GM19467 (cell line): ENCODE measurements at regions not wholly inside any gene's neighbourhood (a gene's known extent, or its start where the extent isn't known, plus 50 kb on each side); places are given as distances from the start of the nearest gene placed in this dataset.
"Not testable (repeated sequence)": the region's sequence is repeated elsewhere in the genome, so short reads cannot be mapped to it uniquely, and the experiment has no call there.

ENCODE experiments used
- ATAC-seq: cut with Tn5 transposase; IDR thresholded peaks from one replicate; pipeline ENCODE4 v1.9.1; 2021; ENCODE audit warnings: mild to moderate bottlenecking, moderate library complexity; ENCODE audit not compliant: unreplicated experiment

DNA sequence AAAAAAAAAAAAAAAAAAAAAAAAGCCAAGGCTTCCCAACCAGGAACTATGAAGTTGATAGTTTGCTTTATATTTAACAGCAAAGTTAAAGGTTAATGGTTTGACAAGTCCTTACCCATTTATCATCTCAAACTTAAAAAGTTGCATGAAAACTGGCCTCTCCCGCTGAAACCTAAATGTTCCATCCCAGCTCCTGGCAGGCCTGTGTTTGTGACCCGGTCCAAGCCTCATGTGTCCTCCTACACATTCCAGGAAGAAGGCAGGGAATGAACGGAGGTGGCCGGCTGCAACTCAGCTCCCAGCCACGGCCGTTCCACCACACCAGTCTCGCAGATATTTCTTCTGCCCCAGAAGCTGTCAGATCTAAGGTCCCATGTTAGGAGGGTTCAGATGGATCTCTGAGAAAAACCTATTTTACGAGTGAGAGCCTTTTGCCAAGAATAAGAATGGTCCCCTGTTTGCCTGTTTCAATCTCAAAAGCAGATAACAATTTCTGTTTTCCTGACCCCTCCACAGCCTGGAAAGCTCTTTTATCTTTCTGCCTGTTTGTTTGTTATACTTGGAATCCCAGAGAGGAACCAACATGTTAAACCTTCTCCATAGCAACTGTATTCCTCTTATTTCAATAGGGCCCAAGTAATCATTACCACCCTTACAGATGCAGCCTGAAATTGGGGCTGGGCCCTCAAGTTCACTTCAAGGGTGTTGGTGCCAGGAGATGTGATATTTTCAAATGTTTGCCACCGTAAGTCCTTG lies 56.5 kb downstream of the KCTD12 start:
- no peak for ATAC-seq

DNA sequence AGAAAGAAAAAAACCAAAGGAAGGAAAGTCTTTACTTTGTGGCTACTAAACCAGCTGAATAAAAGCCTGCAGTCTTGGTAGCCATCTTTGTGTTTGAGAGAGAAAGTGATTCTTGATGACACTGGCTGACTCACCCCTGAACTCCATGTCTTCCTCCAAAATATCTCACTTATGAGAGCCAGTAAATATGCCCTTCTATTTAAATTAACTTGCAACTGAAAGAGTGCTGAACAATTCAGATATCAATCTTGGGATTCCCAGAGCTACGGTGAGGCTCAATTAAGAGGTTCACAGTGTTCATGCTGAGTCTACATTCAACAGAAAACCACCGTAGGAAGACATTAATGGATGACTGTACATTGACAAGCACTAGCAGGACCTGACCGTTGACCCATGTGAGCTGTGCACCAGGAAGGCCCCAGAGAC lies 57.9 kb downstream of the KCTD12 start:
- no peak for ATAC-seq

DNA sequence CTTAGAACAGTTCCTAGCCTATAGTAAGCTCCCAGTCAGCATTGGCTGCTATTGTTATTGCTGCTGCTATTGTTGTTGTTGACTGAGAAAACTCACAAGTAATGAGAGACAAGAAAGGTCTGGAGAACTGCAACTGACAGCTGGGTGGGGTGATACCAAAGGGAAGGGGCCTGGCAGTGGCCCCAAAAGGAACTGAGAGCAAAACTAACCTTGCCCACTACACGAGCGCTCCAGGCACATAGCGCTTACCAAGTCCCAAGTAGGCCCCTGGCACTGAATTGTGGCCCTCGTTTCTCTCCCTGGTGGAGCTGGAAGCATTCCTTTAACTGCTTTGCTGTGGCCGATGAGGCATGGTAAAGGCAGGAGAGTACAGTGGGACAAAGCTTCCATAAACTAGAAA lies 59.7 kb downstream of the KCTD12 start:
- no peak for ATAC-seq

DNA sequence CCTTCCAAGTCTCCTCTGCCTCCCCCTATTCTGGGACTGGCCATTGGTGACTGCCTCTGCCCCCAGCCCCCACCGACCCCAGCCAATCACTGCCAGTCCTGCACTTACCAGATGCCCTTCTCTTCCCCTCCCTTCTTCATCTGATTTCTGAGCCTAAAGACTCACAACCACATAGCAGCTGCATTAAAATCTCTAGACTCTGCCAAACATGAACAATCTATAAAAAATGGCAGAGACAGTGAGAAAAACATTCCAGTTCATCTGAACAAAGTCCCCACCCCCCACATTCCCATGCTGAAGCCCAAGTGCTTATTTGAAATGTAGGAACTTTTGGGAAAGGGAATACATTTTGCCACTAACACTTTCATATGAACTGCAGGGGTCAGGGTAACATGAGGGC lies 60.8 kb downstream of the KCTD12 start:
- no peak for ATAC-seq

DNA sequence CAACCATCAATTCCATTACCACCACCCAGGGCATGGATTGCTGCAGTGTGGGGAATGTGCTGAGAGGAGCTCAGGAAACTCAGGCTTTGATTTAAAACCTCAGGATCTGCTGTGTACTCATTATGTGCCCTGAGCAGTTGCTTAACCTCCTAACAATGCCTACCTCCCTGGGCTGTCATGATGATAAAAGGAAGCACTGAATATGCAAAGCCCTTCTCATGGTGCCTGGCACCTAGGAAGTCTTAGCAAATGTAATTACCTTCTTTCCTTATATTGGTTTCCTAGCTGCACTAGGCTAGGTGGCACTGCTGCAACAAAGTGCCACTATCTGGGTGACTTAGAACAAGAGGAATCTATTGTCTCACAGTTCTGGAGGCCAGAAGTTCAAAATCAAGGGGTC lies 62.2 kb downstream of the KCTD12 start:
- no peak for ATAC-seq

DNA sequence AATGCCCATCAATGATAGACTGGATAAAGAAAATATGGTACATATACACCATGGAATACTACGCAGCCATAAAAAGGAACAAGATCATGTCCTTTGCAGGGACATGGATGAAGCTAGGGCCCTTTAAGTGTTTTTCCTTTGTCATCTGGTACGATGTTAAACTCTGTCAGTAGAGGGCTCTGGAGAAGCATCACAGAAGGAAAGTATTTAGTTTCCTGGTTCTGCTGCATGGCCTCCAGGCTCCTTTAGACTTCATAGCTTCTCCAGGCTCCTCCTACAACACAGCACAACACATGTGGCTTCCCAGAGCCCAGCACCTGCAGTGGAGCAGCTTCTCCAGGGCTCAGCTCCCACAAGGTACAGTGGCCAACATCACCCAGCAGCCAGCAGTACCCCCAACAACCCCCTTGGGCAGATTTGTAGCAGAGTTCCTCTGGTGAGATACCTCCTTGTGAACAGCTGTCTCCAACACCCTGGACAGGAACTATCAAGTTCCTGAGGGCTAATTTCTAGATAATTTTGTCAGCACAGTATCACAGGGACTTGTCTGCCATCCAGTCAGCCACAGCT lies 63.4 kb downstream of the KCTD12 start:
- peak; percentile 50 for ATAC-seq

DNA sequence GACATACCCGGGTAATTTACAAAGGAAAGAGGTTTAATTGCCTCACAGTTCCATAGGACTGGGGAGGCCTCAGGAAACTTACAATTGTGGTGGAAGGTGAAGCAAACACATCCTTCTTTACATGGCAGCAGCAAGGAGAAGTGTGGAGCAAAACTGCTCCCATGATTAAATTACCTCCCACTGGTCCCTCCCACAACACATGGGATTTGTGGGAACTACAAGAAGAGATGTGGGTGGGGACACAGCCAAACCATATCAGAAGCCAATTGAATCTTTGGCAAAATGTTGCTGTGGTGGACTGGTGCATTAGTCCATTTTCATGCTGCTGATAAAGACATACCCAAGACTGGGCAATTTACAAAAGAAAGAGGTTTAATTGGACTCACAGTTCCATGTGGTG lies 65.0 kb downstream of the KCTD12 start:
- not testable (repeated sequence) for ATAC-seq

DNA sequence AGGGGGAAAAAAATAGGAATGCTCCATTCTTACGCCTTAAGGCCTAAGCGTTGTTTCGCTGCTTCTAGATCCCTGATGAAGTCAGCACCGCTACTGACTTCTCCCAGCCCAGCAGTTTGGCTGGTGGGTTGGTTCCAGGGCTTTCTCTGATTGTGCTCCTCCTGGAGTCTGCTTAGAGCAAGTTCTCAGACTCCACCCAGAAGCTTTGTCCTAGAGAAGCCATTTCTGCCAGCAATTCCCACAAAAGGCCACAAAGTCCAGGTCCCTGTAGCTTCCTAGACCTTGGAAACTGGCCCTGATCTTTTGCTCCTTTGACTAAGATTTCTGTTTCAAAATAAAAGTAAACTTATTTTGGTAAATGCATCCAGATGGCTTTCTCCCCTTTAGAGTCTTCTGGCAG lies 65.4 kb downstream of the KCTD12 start:
- no peak for ATAC-seq

DNA sequence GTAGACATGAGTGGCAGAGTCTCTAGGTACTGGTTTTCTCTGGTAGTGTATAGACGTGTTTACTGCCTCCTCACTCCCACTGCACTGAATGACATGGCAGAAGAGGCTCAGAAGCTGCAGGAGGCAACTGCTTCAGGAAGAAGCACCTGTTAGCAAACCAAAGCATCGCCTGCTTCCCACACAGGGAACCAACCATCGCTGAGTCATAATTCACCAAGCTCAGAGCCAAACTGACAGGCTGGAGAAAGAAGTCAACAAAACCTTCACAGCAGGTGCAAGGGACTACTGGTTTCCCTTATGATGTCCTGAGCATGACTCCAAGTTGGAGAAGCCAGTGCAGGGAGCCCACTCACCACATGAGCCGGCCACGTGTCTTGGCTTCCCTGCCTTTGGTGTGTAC lies 69.8 kb downstream of the KCTD12 start:
- ATAC-seq, result no peak

DNA sequence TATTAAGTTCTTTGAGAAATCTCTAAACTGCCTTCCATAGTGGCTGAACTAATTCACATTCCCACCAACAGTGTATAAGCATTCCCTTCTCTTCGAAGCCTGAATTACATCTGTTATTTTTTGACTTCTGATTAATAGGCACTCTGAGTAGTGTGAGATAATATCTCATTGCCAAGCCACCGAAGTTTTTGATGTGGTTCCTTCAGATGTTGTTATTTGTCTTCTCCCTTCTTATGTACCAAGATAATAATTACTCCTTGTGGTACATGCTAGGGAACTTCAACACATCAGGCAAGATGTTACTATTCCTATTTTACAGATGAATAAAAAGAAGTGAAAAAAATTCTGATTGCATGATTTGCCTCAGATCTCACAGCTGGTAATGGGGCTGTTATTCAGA lies 70.9 kb downstream of the KCTD12 start:
- no peak for ATAC-seq

DNA sequence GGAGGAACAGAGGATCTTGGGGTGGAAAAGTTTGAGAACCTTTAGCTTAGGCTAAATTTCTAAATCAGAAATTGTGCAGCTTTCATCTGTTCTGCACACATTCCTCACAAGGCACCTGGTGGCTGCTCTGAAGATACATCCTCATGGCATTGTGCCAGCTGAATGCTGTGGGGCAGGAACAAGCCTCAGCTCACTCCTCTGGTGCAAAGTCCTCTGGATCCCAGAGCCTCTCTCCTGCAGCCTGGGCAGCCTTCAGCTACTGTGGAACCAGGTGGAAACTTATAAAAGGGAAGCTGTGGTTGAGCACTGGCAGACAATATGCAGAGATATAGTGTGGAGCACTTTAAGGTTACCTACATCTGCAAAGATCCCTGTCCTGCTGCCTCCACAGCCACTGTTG lies 72.3 kb downstream of the KCTD12 start:
- ATAC-seq, result no peak

DNA sequence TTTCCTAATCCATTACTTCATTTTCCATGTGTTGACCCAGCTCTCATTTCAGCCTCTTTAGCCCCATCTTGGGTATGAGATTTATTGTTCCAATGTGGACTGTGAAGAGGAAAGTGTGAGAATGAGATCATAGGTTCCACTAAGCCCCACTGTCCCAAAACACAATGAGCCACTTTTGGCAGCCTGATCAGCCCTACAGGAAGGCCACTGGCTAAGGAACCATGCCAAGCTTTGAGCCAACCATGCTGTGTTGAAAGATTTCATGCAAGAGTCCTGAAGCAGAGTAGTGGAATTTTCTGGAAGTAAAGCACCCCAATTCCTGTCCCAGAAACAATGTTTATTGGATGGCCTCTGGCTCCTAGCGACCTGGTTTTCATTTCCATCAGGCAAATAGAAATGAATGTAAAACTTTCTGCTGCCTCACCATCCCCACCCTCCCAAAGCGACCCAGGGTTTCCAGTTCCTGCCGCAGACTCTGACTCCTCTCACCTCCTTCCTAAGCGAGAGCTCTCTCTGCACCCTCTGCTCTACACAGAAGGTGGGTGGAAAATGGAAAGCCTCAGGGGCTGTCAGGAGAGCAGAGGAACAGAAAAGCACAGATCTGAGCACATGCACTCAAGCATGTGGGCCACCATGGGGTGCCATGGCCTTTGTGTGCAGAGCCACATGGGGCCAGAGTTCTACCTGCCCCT lies 73.1 kb downstream of the KCTD12 start:
- ATAC-seq, result no peak

DNA sequence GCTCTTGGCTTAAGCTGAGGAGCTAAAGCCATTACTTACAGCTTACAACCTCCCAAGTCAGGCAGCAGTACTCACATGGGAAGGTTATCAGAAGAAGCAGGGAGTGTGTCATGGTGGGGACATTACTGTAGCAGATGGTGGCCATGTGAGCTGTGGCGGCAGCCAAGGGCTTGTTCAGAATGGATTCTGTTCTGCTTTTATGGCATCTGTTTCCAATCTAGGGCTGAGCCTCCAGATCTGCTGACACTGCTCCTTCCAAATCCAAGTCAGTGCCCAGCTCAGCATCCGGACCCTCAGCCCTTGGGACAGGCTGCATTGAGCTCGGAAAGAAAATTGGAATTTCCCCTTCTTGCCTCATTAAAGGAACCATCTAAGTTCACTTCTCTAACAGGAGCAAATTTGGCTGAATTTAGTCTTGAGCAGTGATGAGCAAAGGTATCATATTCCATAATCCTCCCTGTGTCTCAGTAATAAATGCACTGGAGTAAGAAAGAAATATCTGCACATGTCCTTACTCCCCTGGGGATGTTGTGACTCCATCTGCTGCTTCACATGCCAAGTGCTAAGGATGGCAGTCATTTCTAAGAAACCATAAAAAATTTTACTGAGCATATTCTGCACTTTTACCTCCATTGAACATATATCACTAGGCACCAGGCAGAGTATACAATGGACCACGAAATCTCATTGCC lies 73.9 kb downstream of the KCTD12 start:
- no peak for ATAC-seq

DNA sequence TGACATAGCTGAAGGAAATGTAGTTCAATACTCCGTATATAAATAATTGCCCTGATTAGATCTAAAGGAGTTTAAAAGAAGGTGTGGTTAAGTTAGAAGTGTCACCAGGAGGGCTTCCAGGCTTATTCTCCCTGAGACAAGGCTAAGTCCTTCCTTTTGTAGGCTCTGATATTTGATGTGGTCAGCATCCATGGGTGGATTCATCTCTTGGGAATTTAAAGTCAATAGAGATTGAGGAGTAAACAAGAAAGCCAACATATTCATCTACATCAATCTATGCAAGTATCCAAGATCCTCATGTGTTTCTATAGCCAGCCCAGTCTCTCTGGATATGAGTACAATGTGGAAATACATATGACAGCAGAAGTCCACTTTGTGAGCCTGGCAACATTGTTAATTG lies 76.8 kb downstream of the KCTD12 start:
- ATAC-seq, result no peak

DNA sequence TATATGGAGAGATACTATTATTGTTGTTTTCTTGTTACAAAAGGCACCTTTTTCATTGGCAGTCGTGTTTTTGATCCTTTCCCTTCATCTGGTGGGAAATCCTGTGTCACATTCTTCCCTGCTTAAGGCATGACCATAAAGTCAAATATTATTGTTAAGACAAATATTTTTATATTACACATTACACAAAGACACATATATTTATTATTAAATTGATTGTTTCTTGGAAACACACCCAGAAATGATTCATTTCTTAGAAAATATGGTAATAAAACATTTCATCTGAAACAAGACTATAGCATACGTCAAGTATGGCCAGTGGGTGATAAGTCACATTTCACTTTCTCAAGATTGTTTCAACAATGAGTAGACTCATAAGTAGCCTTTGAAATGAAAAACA lies 77.3 kb downstream of the KCTD12 start:
- ATAC-seq, result no peak

DNA sequence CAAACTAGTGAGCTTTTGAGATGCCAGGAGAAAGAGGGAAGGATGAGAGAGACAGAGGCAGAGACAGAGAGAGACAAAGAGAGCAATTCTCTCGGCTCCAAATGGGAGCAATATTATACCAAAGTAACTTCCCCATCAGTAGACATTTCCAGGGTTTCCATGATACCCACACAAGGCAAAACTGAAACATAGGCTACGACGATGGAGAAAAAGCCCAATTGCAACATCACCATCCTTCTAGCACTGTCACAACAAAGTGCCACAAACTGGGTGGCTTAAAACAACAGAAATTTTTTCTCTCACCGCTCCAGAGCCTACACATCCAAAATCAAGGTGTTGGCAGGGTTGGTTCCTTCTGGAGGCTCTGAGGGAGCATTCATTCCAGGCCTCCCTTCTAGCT lies 81.4 kb downstream of the KCTD12 start:
- ATAC-seq, result no peak

DNA sequence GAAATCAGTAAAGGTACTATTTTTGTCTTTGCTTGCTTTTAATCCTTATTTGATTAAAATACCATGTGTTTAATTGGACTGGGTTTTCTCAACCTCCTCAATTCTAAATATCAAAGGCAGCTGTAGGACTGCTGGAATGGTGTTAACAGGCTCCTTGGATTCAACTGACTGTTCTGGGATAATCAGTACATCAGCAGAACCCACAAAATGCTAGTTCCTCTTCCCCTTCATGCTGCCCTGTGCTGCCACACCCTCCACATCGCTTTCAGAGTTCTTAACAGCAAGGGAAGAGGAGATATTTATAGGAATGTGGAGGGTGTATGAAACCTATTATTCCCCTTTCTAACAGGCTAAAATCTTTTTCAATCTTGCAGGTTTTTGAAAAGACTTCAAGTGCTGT lies 82.4 kb downstream of the KCTD12 start:
- no peak for ATAC-seq

DNA sequence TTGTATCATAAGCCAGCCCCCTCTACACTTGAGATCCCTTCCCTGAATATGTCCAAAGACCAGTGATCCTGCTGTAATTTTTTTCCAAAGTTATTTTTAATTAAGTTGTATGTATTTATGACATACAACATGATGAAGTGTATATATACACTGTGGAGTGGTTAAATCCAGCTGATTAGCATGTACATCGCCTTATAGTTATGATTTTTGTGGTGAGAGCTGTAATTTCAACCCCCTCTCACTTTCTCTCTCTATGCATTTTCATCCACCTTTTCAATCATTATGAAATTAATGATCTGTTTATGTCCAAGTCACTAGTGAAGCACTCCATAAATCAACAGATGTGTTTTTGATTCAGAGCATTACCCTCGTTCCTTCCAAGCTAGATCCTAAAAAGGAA lies 85.3 kb downstream of the KCTD12 start:
- no peak for ATAC-seq

DNA sequence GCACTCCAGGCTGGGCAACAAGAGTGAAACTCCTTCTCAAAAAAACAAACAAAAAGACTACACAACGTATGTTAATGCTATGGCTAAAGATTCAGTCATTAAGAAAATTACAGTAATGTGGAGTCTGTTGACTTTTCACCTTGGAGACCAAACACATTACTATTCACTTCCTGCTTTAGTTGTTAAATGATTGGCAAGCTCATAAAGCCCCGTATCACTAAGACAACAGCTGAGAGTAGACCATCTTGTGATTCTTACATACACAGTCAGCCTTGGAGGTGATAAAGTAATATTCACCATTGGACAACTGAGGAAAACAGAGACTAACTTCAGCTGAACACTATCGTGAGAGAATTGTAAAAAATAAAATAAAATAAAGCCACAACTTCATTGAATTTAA lies 86.5 kb downstream of the KCTD12 start:
- ATAC-seq, result no peak

DNA sequence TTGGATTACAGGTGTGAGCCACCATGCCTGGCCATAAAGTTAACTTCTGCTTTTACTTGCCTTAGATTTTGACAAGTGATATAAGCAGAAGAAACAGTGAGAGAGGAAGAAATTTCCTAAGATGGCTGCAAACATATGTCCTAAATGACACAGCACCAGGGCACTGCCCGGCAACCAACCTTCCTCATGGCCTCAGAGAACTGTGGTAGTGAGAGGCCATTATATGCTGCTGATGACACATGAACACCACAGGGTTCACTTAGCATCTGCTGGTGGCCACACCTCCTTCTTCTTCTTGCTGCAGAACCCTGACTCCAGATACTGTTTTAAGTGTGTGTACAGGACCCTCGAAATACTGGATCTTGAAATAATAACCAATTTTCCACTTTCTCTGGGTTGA lies 88.2 kb downstream of the KCTD12 start:
- ATAC-seq, result no peak

DNA sequence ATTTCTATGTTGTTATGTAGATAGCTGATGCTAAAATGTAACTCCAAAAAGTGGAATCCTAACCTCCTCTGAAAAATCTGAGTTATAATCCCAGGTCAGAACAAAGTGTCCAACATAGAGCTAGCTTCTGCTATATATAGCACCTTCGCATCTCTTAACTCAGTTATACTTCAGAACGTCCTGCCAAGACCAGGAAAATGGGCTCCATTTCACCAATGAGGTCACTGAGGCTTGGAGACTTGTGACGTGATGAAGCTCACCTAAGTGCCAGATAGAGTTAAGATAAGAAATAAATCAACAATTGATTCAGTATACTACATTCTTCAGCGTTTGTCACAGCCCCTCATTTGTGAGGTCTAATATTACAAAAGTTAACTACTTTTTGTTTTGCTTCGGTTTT lies 88.8 kb downstream of the KCTD12 start:
- no peak for ATAC-seq

DNA sequence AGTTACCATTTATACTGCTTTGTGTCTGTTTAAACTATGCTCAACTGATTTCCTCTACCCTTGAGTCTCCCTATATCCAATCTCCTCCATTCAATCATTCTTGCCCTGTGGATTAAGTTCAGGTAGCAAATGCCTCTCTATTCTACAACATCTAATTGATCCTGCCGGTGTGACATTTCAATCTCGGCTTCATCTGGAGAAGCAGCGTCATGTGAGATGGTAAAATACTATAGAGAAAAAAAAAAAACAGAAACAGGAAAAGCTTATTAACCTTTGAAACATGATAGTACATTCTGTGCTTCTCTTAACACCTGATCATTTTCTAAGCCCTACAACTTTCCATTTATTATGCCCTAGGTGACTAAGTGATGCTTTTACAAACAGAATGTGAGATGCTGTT lies 89.4 kb downstream of the KCTD12 start:
- ATAC-seq, result no peak
